HPDE6-E6E7 (cell line): ENCODE measurements at regions not wholly inside any gene's neighbourhood (a gene's known extent, or its start where the extent isn't known, plus 50 kb on each side); places are given as distances from the start of the nearest gene placed in this dataset.
A peak's percentile ranks its signal among the peaks of the same experiment; 100 is the strongest.

ENCODE experiments used
- DNase-seq: peaks from one replicate; pipeline ENCODE4 v3.0.0; 2011; ENCODE audit warnings: missing footprints; ENCODE audit errors: extremely low spot score

DNA sequence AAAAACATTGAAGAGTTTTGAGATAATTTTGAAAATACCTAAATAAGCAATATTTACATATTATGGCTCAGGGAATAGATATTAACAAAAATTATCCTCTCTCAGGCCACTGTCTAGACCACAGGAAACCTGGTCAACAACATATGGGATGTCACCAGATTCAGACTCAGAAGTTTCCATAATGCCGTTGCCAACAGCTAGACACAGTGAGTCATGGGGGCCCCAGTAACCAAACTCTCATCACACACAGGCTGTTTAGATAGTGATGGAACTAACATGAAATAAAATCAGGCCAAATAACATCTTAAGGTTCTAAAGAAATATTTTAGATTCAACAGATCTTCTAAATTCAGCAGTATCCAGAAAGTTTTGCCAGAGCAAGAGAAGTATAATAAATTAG, 681.7 kb upstream of the ADAMTS5 start:
- DNase-seq: no peak

DNA sequence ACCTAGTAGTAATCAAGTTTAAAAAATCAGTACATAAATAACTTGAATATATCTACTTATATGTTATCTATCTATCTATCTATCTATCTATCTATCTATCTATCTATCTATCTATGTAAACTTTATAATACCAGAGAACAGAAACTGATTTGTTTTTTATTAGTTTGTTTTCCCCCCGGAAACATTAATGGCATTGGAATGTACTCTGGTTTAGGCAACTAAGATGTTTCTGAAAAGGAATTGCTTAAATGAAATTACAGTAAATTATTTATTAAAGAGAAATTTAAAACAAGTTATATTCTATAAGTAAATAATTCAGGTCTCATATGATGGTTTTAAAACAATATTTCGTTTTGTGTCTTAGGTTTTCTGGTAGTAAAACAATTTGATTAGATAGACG, 681.0 kb upstream of the ADAMTS5 start:
- DNase-seq: no peak

DNA sequence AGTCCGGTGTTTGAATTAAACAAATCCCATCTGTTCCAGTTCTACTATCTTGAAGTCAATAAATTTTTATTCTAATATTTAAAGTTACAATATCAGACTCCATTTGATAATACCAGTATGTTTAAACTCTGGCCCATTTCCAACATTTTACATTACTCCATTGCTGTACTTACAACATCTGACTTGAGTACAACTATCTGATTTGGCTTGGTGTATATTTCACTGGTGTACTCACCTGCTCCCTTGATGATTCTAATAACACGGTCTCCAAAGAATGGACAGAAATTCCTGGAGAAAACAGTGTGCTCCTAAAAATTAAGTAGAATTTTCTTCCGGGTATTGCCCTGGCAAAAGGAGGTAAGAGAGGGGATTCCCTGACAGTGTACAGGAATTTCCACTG, 680.5 kb upstream of the ADAMTS5 start:
- DNase-seq: no peak

DNA sequence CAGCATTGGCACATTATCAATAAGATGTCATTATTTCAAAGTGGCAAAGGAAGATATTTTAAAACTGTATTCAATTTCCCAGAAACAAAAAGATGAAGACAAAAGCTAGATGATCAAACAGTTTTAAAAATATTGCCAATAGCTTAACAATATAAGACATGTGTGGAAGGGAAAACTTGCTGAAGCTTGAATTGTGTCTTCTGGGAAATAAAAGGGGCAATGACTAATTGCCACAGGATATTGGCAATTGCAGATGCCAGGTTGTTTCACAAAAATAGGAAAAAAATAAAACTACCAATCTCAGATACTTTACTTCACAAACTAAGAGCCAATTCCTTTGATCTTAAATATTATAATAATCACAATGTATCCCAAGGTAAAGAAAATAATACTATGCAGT, 679.8 kb upstream of the ADAMTS5 start:
- no peak for DNase-seq

DNA sequence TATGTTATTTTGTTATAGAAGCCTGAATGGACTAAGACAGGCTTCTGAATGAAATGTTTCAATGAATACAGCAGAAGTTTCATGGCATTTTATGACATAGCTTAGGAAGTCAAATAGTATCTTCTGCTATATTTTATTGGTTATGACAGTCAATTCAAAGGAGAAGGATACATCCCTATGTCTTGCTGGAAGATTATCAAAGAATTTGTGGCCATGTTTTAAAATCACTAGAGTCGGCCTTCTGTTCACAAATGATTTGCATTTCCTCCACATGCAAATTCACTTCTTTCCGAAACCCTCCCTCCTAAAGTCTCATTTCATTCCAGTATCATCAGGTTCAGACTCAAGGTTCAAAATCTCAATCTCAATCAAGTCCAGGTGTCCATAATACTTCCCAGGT, 679.2 kb upstream of the ADAMTS5 start:
- DNase-seq: no peak

DNA sequence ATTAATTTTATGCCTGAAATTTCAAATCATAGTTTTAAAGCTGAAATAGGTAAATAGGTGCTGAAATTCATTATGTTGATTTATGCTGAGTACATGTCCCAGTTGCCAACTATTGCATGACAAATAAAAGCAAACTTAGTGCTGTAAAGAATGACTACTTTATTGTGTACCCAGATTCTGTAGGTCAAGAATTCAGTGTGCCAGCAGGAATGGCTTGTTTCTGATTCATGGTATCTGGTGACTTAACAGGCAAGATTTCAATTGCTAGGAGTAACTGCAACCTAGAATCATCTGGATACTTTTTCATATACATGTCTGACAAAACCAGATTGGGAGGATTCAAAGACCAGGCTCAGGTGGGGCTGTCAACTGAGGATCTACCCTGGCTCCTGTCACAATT, 678.4 kb upstream of the ADAMTS5 start:
- peak; percentile 23 for DNase-seq

DNA sequence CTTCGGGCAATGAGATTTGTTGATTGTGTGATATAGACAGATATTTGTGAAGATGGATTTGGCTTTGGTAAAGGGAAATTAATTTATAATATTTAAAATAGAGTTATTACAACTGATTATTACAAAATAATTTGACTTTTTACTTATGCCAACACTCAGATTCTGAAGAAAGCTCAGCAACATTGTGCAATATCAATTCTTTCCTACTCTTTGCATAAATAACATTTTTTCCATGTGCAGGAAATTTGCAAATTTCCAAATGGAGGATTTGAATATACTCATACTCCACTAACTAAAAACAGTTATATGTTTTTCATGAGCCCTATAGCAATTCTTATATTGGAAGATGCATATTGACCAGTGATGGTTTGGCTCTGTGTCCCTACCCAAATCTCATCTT, 676.4 kb upstream of the ADAMTS5 start:
- DNase-seq: no peak

DNA sequence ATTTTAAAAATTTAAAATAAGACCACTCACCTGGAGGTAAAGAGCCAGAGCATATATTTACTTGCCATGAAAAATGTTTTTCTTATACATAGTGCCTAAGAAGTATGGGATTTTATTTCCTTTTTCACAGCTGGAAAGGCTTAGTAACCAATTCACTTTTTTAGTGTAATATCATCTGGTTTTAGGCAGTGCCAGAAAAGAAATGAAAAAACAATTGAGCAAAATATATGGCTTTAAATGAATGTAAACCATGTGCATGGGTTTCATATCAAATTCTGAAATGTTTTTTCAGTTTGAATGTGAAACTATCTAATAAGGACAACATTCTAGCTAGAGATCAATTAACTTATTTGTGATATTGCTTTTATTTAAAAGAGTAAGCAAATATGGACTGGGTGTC, 672.4 kb upstream of the ADAMTS5 start:
- no peak for DNase-seq

DNA sequence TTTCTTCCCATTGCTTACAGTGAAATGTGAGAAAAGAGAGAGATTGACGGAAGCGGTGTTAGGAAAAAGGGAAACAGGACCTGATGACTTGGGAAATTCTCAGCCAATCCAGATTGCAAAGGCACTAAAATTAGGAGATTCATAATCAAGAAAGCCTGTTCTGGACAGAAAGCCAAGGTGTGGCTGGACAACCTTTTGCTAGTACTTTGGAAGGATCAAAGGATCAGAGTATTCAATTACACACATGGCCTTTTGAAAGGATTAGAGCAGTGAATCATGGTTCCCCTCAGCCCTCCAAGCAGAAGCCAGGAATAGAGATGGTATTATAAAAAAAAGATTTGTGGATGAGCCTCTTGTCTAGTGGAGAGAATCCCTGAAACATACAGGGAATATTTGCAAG, 669.8 kb upstream of the ADAMTS5 start:
- no peak for DNase-seq

DNA sequence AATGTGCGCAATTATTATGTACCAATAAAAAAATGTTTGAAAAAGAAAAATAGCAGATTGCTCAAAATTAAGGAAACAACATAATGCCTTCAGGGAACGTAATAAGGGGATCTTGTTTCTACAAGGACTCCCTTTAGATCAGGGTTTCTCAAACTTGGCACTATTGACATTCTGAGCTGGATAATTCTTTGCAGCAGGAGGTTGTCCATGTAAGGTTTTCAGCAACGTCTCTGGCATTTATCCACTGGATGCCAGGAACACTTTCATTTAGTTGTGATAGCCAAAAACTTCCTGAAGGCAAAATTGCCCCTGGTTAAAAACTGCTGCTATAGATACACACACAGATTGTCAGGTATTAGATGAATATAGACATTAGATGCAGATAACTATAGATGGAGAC, 666.7 kb upstream of the ADAMTS5 start:
- no peak for DNase-seq

DNA sequence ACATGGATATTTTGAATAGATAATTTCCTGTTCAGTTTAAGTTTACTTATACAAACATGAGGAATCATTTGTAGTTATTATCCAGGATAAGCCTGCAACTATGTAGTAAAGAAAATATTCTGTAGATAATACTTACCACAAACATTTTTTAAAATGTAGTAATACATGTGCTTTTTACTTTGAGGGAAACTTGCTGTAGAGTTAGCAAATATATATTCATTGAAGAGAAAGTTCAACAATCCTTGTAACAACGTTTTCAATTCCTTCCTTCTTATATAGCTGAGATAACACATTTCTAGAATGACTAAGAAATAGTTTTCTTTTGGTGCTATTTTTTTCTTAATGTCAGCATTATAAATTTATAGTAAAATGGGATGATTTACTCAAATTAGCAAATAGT, 664.6 kb upstream of the ADAMTS5 start:
- no peak for DNase-seq

DNA sequence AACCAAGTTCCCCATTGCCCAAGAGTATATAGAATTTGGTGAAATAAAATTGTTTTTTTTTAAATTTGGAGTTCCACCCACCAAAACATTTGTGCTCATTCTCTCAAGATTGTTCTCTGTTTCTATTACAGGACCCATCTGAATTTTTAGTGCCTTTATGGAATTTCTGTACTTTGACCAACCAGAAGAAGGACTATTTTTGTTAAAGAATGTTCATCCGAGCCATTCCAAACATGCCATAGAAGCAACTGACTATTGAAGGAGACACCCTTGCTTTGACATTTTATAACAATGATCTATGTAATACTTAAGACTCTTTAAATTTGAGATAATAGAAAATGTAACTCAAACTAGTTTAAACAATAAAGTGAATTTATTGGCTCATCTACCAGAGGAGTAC, 655.7 kb upstream of the ADAMTS5 start:
- no peak for DNase-seq

DNA sequence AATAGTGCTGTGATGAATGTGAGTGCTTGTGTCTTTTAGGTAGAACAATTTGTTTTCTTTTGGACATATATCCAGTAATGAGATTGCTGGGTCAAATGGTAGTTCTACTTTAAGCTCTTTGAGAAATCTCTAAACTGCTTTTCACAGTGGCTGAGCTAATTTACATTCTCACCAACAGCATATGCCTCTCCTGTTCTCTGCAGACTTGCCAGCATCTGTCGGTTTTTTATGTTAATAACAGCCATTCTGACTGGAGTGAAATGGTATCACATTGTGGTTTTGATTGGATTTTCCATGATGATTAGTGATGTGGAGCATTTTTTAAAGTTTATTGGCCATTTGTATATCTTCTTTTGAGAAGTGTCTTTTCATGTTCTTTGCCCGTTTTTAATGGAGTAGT, 647.3 kb upstream of the ADAMTS5 start:
- DNase-seq: no peak

DNA sequence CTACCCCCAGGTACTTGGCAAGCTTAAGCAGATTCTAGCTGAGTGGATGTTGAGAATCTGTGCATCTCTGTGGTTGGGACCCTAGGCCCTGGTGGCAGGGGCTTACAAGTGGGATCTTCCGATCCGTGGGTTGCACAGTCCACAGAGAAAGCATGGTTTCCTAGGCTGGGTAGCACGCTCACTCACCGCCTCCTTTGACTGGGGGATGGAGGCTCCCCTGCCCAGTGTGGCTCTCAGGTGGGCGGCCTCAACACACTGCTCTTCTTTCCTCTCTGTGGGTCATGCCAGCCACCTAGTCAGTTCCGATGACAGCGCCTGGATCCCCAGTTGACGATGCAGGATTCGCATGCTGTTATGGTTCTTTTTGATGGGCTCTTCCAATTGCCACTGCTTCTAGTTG, 639.5 kb upstream of the ADAMTS5 start:
- DNase-seq: no peak

DNA sequence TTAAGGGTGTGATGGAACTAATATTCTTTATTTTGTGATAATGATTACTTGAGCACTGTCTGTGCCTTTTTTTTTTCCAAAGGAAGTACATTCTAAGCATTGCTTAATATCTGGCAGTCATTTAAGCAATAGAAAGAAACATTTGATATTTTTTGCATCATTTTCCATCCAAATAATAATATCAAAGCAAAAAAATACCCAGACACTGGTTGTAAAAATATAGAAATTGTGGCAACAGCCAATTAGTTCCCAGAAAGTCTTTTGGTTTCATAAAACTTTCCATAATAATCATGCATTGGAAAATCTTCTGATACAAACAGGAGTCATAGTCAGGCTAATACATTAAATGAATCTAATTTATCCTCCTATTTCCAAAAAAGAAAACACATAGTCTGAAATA, 629.3 kb upstream of the ADAMTS5 start:
- no peak for DNase-seq

DNA sequence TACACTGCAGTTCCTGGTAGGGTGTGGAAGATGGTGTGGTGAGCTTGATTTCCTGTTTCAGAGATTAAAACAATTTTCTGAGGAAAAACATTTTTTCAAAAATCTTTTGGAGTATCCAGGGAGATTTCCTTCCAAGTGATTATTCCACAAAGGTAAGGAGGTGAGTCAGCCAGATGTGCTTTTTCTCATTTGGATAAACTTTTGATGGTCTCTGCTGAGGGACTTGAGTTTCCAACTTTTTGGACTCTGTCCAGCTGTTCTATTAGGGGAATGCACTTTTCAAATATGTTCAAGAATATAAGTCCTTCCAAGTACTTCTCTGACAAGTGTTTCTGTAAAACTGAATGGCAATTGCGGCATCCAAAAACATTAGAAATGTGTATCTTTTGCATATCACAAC, 628.8 kb upstream of the ADAMTS5 start:
- no peak for DNase-seq

DNA sequence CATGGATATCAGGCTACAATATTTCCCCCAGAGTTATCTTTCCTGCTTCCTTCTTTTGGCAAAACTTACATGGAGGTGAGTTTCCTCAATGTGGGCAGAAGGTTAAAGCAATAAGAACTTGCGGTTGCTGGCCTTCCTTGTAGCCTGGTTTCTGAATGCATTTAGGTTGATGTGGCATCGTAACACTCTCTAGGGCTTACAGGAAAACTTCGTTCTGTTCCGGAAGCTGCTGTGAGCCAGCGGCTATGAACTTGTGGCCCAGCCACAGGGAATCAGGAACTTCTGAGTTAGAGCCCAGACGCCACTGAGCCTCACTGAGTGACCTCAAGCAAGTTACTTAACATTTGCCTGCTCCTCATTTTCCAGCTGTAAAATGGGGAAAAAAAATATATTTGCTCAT, 623.4 kb upstream of the ADAMTS5 start:
- no peak for DNase-seq

DNA sequence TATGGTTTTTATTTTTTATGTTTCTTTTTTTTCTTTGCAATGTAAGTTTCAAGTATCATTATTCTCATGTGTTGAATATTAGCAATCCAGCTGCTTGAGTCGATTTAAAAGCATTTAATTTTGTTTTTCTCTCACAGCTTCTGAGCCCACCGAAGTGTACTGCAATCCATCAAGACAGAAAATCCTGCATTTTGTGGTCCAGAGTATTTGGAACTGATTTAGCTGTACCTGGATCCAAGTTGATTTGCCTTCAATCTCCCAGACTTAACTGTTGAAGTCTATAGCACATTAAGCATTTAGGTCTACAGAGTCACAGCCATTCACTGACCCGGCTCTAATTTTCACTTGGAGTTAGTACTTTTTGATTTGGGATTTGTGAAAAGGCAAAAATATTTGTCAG, 622.9 kb upstream of the ADAMTS5 start:
- DNase-seq: no peak

DNA sequence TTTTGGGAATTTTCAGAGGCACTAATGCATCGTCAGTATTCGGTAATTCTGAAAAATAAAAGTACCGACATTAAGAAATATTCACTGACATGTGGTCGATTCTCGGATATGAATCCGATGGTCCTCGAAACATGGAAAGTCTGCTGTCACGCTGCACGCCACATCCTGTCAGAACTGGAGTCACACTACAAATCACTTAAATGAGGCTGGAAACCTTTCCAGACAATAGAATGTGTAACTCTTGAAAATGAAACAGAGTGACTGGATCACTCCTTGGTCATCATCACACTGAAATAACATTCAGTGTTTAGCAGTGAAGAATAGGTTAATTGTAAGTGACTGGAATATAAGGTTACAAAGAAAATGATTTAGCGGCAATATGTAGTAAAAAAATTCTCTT, 620.1 kb upstream of the ADAMTS5 start:
- DNase-seq: no peak

DNA sequence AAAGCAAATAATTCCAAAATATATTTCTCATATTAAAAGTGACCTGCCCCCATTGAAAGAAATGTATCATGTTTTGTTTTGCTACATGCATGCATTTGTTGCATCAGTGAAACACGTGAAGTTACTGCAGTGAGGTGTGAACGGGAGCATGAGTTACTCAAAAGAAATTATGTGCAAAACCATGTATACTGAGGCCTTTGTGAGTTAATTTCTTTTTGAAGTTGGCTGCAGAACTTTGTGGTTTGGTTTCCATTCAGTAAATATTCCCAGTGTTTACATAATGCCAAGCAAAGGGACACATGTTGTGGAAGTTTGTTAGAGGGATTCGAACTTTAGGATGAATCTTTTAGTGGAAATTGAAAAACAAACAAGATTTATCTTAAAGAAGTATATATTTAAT, 619.4 kb upstream of the ADAMTS5 start:
- DNase-seq: no peak

DNA sequence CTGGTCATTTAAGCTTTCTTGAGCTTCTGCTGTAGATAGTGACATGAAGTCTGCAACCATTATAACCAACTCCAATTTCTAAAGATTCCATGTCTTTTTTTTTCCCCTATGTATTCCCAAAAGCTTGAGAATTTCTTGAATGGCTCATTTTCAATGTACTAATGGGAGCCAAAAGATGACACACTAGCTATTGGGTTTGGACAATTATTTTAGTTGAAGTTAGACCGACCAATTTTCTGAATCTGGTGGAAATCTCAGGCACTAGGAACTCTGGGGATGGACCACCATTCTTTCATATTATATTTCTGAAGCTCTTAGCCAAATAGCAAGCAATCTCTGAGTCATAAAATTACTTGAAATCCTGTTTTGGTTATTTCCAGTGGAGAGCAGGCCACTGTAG, 617.4 kb upstream of the ADAMTS5 start:
- no peak for DNase-seq

DNA sequence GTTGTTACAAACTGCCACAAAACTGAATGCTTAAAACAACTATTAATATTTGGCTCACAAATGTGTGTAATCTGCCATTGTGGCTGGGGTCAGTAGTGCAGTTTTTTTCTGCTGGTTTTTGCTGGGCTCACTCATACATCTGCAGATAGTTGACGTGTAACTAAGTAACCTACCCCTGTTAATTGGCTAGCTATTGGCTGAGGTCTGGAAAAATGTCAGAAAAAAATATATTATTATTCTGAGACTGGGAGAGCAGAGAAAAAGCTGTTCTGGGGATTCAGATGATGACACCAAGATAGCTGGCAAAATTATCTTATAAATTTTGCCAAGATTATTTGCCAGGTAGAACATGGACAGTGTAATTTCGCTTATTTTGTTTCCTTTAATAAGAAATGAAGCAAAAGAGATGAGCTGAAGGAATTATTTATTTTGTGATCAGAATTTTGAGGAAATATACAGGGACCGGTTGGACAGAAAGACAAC, 616.1 kb upstream of the ADAMTS5 start:
- DNase-seq: no peak

DNA sequence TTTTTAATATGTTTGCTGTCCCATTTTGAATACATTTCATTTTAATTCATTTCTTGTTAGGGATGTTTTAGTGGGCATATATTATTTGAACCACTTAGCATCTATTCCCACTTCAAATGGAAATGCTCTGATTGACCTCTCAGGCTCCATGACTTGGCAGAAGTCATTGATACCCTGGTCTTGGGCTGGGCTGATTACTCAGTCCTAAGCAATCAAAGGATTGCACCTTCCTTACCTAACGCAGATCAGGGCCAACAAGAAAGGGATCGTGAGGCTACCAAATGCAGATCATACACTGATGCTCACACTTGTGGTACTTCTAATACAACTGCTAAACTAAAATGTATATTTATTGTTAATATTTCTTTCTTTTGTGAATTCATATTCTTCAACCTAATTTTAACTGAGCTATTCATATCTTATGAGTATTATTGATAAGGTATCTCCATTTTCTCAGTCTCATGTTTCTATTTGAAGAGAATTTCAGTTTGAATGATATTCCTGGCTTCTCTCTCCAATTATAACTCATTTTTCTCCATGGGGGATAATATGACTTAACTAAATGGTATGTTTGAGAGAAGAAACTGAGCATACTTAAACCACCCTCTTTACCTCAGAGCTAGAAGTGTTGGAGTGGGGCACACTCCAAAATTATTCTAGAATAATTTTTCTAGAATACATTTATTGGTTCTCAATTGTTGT, 615.5 kb upstream of the ADAMTS5 start:
- no peak for DNase-seq

DNA sequence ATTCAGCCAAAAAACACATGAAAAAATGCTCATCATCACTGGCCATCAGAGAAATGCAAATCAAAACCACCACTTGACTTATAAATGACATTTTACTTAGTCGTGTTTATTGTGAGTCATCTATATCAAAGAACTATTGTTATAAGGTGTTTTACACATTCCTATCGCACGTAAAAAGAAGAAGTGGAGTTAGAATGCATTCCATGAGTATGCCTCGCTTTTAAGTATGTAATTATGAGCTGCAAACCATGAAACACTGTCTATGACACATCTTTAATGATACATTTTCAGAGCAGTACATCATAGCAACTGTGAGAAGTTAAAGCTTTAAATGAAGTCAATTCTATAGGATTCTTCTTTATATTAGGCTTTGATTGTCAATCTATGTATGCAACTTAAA, 614.3 kb upstream of the ADAMTS5 start:
- peak; percentile 14 for DNase-seq
